ENCODE measurements at regions not wholly inside any gene's neighbourhood (a gene's known extent, or its start where the extent isn't known, plus 50 kb on each side); places are given as distances from the start of the nearest gene placed in this dataset.

- intact Hi-C loops (cut with DNase I) = no loop called here
- DNase-seq = no peak
- Histone ChIP-seq H3K9me3 (no peaks in the 10 kb centered on the region), H3K36me3 (no peaks in the 10 kb centered on the region), H3K4me1 (no peaks in the 10 kb centered on the region), H3K27me3 (no peaks in the 10 kb centered on the region), H3K27ac (no peak overlapping the region), H3K4me3 (replicated peaks in 1 of 3) (no peak overlapping the region)
- WGBS, 2 donors = 77 to 81% methylated on average over 2 of the region's 2 CpGs
- TF ChIP-seq CTCF (IDR thresholded peaks at IDR 0.05) (no peak), POLR2A (IDR thresholded peaks at IDR 0.05) (no peak)
Measured at GRCh38 chr13:74715718-74716117, 581.5 kb upstream of the KLF12 start.

GRCh38 chr13:74710006-74710405 is 575.8 kb upstream of the KLF12 start:
- no peaks in the 10 kb centered on the region for H3K9me3 ChIP-seq
- no peaks in the 10 kb centered on the region for H3K4me1 ChIP-seq
- intact Hi-C loops (cut with DNase I) = no loop called here
- H3K36me3 ChIP-seq = no peaks in the 10 kb centered on the region
- no peaks in the 10 kb centered on the region for H3K27me3 ChIP-seq
- no peak overlapping the region for H3K27ac ChIP-seq
- no peak for DNase-seq
- no peak overlapping the region for H3K4me3 ChIP-seq (replicated peaks in 1 of 3)
- TF ChIP-seq CTCF (IDR thresholded peaks at IDR 0.05) (no peak), POLR2A (IDR thresholded peaks at IDR 0.05) (no peak)

GRCh38 chr13:74709226-74709625 is 575.0 kb upstream of the KLF12 start:
- Histone ChIP-seq H3K4me3 (replicated peaks in 1 of 3) (no peak overlapping the region), H3K9me3 (no peaks in the 10 kb centered on the region), H3K27ac (no peak overlapping the region), H3K36me3 (no peaks in the 10 kb centered on the region), H3K27me3 (no peaks in the 10 kb centered on the region), H3K4me1 (no peaks in the 10 kb centered on the region)
- TF ChIP-seq POLR2A (IDR thresholded peaks at IDR 0.05) (no peak), CTCF (IDR thresholded peaks at IDR 0.05) (no peak)
- DNase-seq = no peak
- intact Hi-C loops (cut with DNase I) = no loop called here
- 87 to 89% methylated on average over 2 of the region's 2 CpGs for WGBS, 2 donors

GRCh38 chr13:74708629-74709028 is 574.4 kb upstream of the KLF12 start:
- intact Hi-C loops (cut with DNase I) = no loop called here
- WGBS, 2 donors = 62 to 65% methylated on average over 3 of the region's 3 CpGs
- no peak for TF ChIP-seq POLR2A (IDR thresholded peaks at IDR 0.05)
- TF ChIP-seq CTCF (IDR thresholded peaks at IDR 0.05) = no peak

GRCh38 chr13:74707291-74707690 is 573.1 kb upstream of the KLF12 start:
- Histone ChIP-seq H3K4me1 (no peaks in the 10 kb centered on the region), H3K9me3 (no peaks in the 10 kb centered on the region), H3K36me3 (no peaks in the 10 kb centered on the region), H3K27me3 (no peaks in the 10 kb centered on the region), H3K4me3 (replicated peaks in 1 of 3) (no peak overlapping the region), H3K27ac (no peak overlapping the region)
- TF ChIP-seq POLR2A (IDR thresholded peaks at IDR 0.05) (no peak), CTCF (IDR thresholded peaks at IDR 0.05) (no peak)
- intact Hi-C loops (cut with DNase I) = no loop called here
- DNase-seq = no peak
- WGBS, 2 donors = 29 to 34% methylated on average over 1 of the region's 1 CpG

More at GRCh38 chr13:74708629-74709028, 574.4 kb upstream of the KLF12 start:
- Histone ChIP-seq H3K36me3 (no peaks in the 10 kb centered on the region), H3K27ac (no peak overlapping the region), H3K4me3 (replicated peaks in 1 of 3) (no peak overlapping the region), H3K4me1 (no peaks in the 10 kb centered on the region), H3K9me3 (no peaks in the 10 kb centered on the region), H3K27me3 (no peaks in the 10 kb centered on the region)
- no peak for DNase-seq
